ENCODE measurements at regions not wholly inside any gene's neighbourhood (a gene's known extent, or its start where the extent isn't known, plus 50 kb on each side); places are given as distances from the start of the nearest gene placed in this dataset.
"Not testable (repeated sequence)": the region's sequence is repeated elsewhere in the genome, so short reads cannot be mapped to it uniquely, and the experiment has no call there.

GRCh38 chr2:164024396-164024795, 288.6 kb upstream of the FIGN start:
- no peak for DNase-seq (ENCODE audit: low read depth)

- DNase-seq (ENCODE audit: low read depth) = no peak
Measured at GRCh38 chr2:164023896-164024295, 288.1 kb upstream of the FIGN start.

GRCh38 chr2:164015328-164016123, 279.7 kb upstream of the FIGN start:
- DNase-seq (ENCODE audit: low read depth) = no peak

- no peak for DNase-seq (ENCODE audit: low read depth)
Measured at GRCh38 chr2:164014791-164015190, 279.0 kb upstream of the FIGN start.

- no peak for DNase-seq (ENCODE audit: low read depth)
Measured at GRCh38 chr2:164014068-164014731, 278.4 kb upstream of the FIGN start.

- DNase-seq (ENCODE audit: low read depth) = no peak
Measured at GRCh38 chr2:164012581-164012980, 276.8 kb upstream of the FIGN start.

- DNase-seq (ENCODE audit: low read depth) = no peak
Measured at GRCh38 chr2:164009756-164010337, 274.0 kb upstream of the FIGN start.

- DNase-seq (ENCODE audit: low read depth) = no peak
Measured at GRCh38 chr2:164008752-164009151, 272.9 kb upstream of the FIGN start.

GRCh38 chr2:164006704-164007103, 270.9 kb upstream of the FIGN start:
- DNase-seq (ENCODE audit: low read depth) = no peak

- peak; percentile 38 for DNase-seq (ENCODE audit: low read depth)
Measured at GRCh38 chr2:164000176-164000575, 264.4 kb upstream of the FIGN start.

- DNase-seq (ENCODE audit: low read depth) = no peak
Measured at GRCh38 chr2:163997466-163997865, 261.7 kb upstream of the FIGN start.

GRCh38 chr2:163990541-163990940, 254.7 kb upstream of the FIGN start:
- DNase-seq (ENCODE audit: low read depth) = no peak

- no peak for DNase-seq (ENCODE audit: low read depth)
Measured at GRCh38 chr2:163990101-163990500, 254.3 kb upstream of the FIGN start.

- DNase-seq (ENCODE audit: low read depth) = no peak
Measured at GRCh38 chr2:163987175-163987940, 251.6 kb upstream of the FIGN start.

- no peak for DNase-seq (ENCODE audit: low read depth)
Measured at GRCh38 chr2:163984986-163985385, 249.2 kb upstream of the FIGN start.

GRCh38 chr2:163983911-163984310, 248.1 kb upstream of the FIGN start:
- DNase-seq (ENCODE audit: low read depth) = no peak

GRCh38 chr2:163982938-163983337, 247.1 kb upstream of the FIGN start:
- no peak for DNase-seq (ENCODE audit: low read depth)

GRCh38 chr2:163974766-163975165, 239.0 kb upstream of the FIGN start:
- no peak for DNase-seq (ENCODE audit: low read depth)

GRCh38 chr2:163970058-163970813, 234.4 kb upstream of the FIGN start:
- no peak for DNase-seq (ENCODE audit: low read depth)

GRCh38 chr2:163964278-163964677, 228.5 kb upstream of the FIGN start:
- DNase-seq (ENCODE audit: low read depth) = not testable (repeated sequence)

- no peak for DNase-seq (ENCODE audit: low read depth)
Measured at GRCh38 chr2:163953390-163953907, 217.6 kb upstream of the FIGN start.

GRCh38 chr2:163951312-163951711, 215.5 kb upstream of the FIGN start:
- DNase-seq (ENCODE audit: low read depth) = no peak

Measured in ELR (cell line).